ENCODE measurements at regions not wholly inside any gene's neighbourhood (a gene's known extent, or its start where the extent isn't known, plus 50 kb on each side); places are given as distances from the start of the nearest gene placed in this dataset.

- H3K36me3 ChIP-seq (ENCODE audit: control insufficient read depth in 2 of 4, insufficient read depth in 4 of 4, low read length in 3 of 4) = no peaks in the 10 kb centered on the region
- DNase-seq (ENCODE audit: low read depth in 1 of 2, low spot score in 2 of 2) (no peak), FAIRE-seq (no peak)
- no peaks in the 10 kb centered on the region for H4K20me1 ChIP-seq (replicated peaks in 1 of 2; ENCODE audit: control insufficient read depth in 1 of 2, insufficient read depth in 2 of 2, low read length in 2 of 2)
- no peak overlapping the region for H2AK5ac ChIP-seq (ENCODE audit: low read depth, low read length)
- H4K91ac ChIP-seq (replicated peaks; ENCODE audit: insufficient read length, low read length) = no peak overlapping the region
- no peaks in the 10 kb centered on the region for H3K27me3 ChIP-seq (replicated peaks in 1 of 4; ENCODE audit: control insufficient read depth in 3 of 4, extremely low read depth in 1 of 4, insufficient read depth in 3 of 4, low read length in 3 of 4)
- 96% methylated on average over 6 of the region's 6 CpGs; no CpG with 5 or more reads in 1 of the 2 experiments for WGBS, 2 experiments (ENCODE audit: extremely low coverage in 1 of 2, insufficient coverage in 1 of 2, insufficient read length in 1 of 2, insufficient replicate concordance in 2 of 2, low coverage in 1 of 2, low lambda C conversion rate in 2 of 2, missing lambda C conversion rate in 1 of 2)
- H3K23me2 ChIP-seq (ENCODE audit: low read depth, low read length) = no peaks in the 10 kb centered on the region
- no peaks in the 10 kb centered on the region for H3K79me1 ChIP-seq (ENCODE audit: low read depth, low read length)
- H2AFZ ChIP-seq (ENCODE audit: low read length) = no peak overlapping the region
- H3K23ac ChIP-seq (ENCODE audit: insufficient read length) = no peak overlapping the region
- H3K27ac ChIP-seq (ENCODE audit: low read depth, low read length) = no peak overlapping the region
- CTCF ChIA-PET (ENCODE audit: partially characterized antibody) = interaction anchor here (1.1 kb wide), 1 partner anchor 712 kb away, joined by 3 read pairs; no protein-coding TSS in a partner anchor
- H3K4me3 ChIP-seq (ENCODE audit: extremely low read depth in 1 of 4, insufficient read depth in 2 of 4, low read depth in 3 of 4, low read length in 4 of 4) = no peak overlapping the region
- H2BK120ac ChIP-seq (replicated peaks; ENCODE audit: low read depth, low read length) = no peak overlapping the region
- no peaks in the 10 kb centered on the region for H3K79me2 ChIP-seq (ENCODE audit: control insufficient read depth in 1 of 2, insufficient read depth in 2 of 2, low read length in 2 of 2)
- TF ChIP-seq CREB1 (IDR thresholded peaks at IDR 0.05) (no peak), RAD21 (IDR thresholded peaks at IDR 0.05 in 1 of 2, conservative IDR thresholded peaks at IDR 0.05 in 1 of 2; ENCODE audit: low read depth in 2 of 2, low read length in 2 of 2) (no peak), TAF1 (IDR thresholded peaks at IDR 0.05; ENCODE audit: low read depth, low read length) (no peak), SP2 (IDR thresholded peaks at IDR 0.05; ENCODE audit: low read length) (no peak), SP1 (IDR thresholded peaks at IDR 0.05; ENCODE audit: low read depth, low read length) (no peak)
- no peak overlapping the region for H2BK12ac ChIP-seq (ENCODE audit: low read depth, low read length)
- H4K5ac ChIP-seq (ENCODE audit: insufficient read length, low read depth, low read length) = no peak overlapping the region
- POLR2A ChIA-PET (ENCODE audit: partially characterized antibody) = no interaction called here
- H3K4me2 ChIP-seq (ENCODE audit: insufficient read depth in 1 of 2, low read depth in 2 of 2, low read length in 2 of 2) = no peak overlapping the region
- H3K9me3 ChIP-seq (ENCODE audit: insufficient read depth in 2 of 2, low read depth in 1 of 2, low read length in 1 of 2) = peaks cover 16% of the 10 kb centered on the region in 2 experiments
- H3K14ac ChIP-seq (ENCODE audit: insufficient read length) = no peak overlapping the region
- H2BK5ac ChIP-seq (ENCODE audit: low read depth, low read length) = no peak overlapping the region
- H3K9ac ChIP-seq (replicated peaks in 1 of 4; ENCODE audit: extremely low read depth in 1 of 4, low read depth in 3 of 4, low read length in 3 of 4) = no peak overlapping the region
- no peak overlapping the region for H2BK15ac ChIP-seq (ENCODE audit: low read length)
- H2BK20ac ChIP-seq (ENCODE audit: low read length) = no peak overlapping the region
- no peak overlapping the region for H3K4ac ChIP-seq (replicated peaks; ENCODE audit: insufficient read length, low read depth, low read length)
- no peak overlapping the region for H3K18ac ChIP-seq (ENCODE audit: extremely low read depth, low read length)
- no peak overlapping the region for H4K8ac ChIP-seq (ENCODE audit: extremely low read depth, insufficient read depth, low read length)
- no peak overlapping the region for H3K56ac ChIP-seq (replicated peaks; ENCODE audit: insufficient read length, low read depth, low read length)
- H3K4me1 ChIP-seq (replicated peaks in 1 of 4; ENCODE audit: control insufficient read depth in 3 of 4, insufficient read depth in 4 of 4, low read length in 3 of 4) = no peaks in the 10 kb centered on the region
These were observed 1331.3 kb downstream of the AACS start for GRCh38 chr12:126396536-126396935.
